Liver (tissue), 8 donors: ENCODE measurements at regions not wholly inside any gene's neighbourhood (a gene's known extent, or its start where the extent isn't known, plus 50 kb on each side); places are given as distances from the start of the nearest gene placed in this dataset.

Experiments used
- DNase-seq: peaks from one replicate; pipeline ENCODE4 v3.0.0-alpha.2; 2017; ENCODE audit warnings: low spot score
- H3K27ac ChIP-seq, 2 donors: one replicate each; pipeline ENCODE4 v1.7.0; 2013; ENCODE audit warnings: inconsistent platforms in 2 of 2, low read length in 2 of 2, control low read depth in 1 of 2, low read depth in 1 of 2, mild to moderate bottlenecking in 1 of 2
- H3K27me3 ChIP-seq, 4 donors: one replicate each; pipeline versions ENCODE4 v1.6.1 to v1.7.0; 2013; ENCODE audit warnings: low read length in 3 of 4, inconsistent platforms in 1 of 4, mild to moderate bottlenecking in 1 of 4, moderate library complexity in 1 of 4; ENCODE audit not compliant: control insufficient read depth in 4 of 4, insufficient read depth in 4 of 4
- H3K36me3 ChIP-seq, 4 donors: one replicate each; pipeline versions ENCODE4 v1.6.1 to v1.7.0; 2013; ENCODE audit warnings: low read length in 3 of 4, mild to moderate bottlenecking in 3 of 4, low read depth in 1 of 4, moderate library complexity in 1 of 4; ENCODE audit not compliant: control insufficient read depth in 4 of 4, insufficient read depth in 3 of 4
- H3K4me1 ChIP-seq, 4 donors: one replicate each; pipeline versions ENCODE4 v1.6.1 to v1.7.0; 2013; ENCODE audit warnings: low read length in 3 of 4, mild to moderate bottlenecking in 3 of 4, moderate library complexity in 1 of 4; ENCODE audit not compliant: control insufficient read depth in 4 of 4, insufficient read depth in 4 of 4
- H3K4me3 ChIP-seq, 3 donors: one replicate each; pipeline versions ENCODE4 v1.6.1 to v1.7.0; 2013; ENCODE audit warnings: low read length in 3 of 3, control low read depth in 1 of 3, low read depth in 1 of 3, mild to moderate bottlenecking in 1 of 3
- H3K9ac ChIP-seq, 2 donors: one replicate each; pipeline ENCODE4 v1.7.0; 2013; ENCODE audit warnings: low read length in 2 of 2, mild to moderate bottlenecking in 2 of 2, moderate library complexity in 2 of 2, control low read depth in 1 of 2, low read depth in 1 of 2
- H3K9me3 ChIP-seq, 4 donors: one replicate each; pipeline versions ENCODE4 v1.6.1 to v1.7.0; 2013; ENCODE audit warnings: low read length in 3 of 4; ENCODE audit not compliant: control insufficient read depth in 4 of 4
- ATF3 ChIP-seq: IDR thresholded peaks from 2 replicates; pipeline ENCODE4 v1.6.1; 2016; ENCODE audit warnings: antibody characterized with exemption
- CTCF ChIP-seq: fragments of 150-350 bp; IDR thresholded peaks from 2 replicates; pipeline ENCODE4 v1.5.1; 2017; ENCODE audit warnings: improper control_type of control experiment, low read depth, low read length; ENCODE audit not compliant: missing input control
- EGR1 ChIP-seq, 2 donors: IDR thresholded peaks; 2 replicates each; pipeline ENCODE4 v1.6.1; 2016 to 2018; ENCODE audit warnings: antibody characterized with exemption in 2 of 2, low read depth in 2 of 2
- FOXA1 ChIP-seq: IDR thresholded peaks from 2 replicates; pipeline ENCODE4 v1.6.1; 2016; ENCODE audit warnings: antibody characterized with exemption
- FOXA2 ChIP-seq: IDR thresholded peaks from 2 replicates; pipeline ENCODE4 v1.6.1; 2016; ENCODE audit warnings: antibody characterized with exemption
- GABPA ChIP-seq, 2 donors: IDR thresholded peaks in 1 of 2; conservative IDR thresholded peaks in 1 of 2; 2 replicates each; pipeline ENCODE4 v1.6.1; 2016; ENCODE audit warnings: antibody characterized with exemption in 2 of 2, mild to moderate bottlenecking in 1 of 2, moderate library complexity in 1 of 2
- HNF4A ChIP-seq, 2 donors: conservative IDR thresholded peaks; 2 replicates each; pipeline ENCODE4 v1.6.1; 2016; ENCODE audit warnings: antibody characterized with exemption in 2 of 2, mild to moderate bottlenecking in 2 of 2
- JUND ChIP-seq, 2 donors: IDR thresholded peaks; 2 replicates each; pipeline ENCODE4 v1.6.1; 2016; ENCODE audit warnings: antibody characterized with exemption in 2 of 2
- NR2F2 ChIP-seq: IDR thresholded peaks from 2 replicates; pipeline ENCODE4 v1.6.1; 2016; ENCODE audit warnings: antibody characterized with exemption
- RAD21 ChIP-seq, 2 donors: IDR thresholded peaks; 2 replicates each; pipeline ENCODE4 v1.6.1; 2016; ENCODE audit warnings: antibody characterized with exemption in 2 of 2, mild to moderate bottlenecking in 2 of 2
- RXRA ChIP-seq, 2 donors: IDR thresholded peaks; 2 replicates each; pipeline ENCODE4 v1.6.1; 2017 to 2018; ENCODE audit warnings: antibody characterized with exemption in 2 of 2, mild to moderate bottlenecking in 1 of 2
- SP1 ChIP-seq: IDR thresholded peaks from 2 replicates; pipeline ENCODE4 v1.6.1; 2018; ENCODE audit warnings: antibody characterized with exemption, mild to moderate bottlenecking
- TAF1 ChIP-seq: conservative IDR thresholded peaks from 2 replicates; pipeline ENCODE4 v1.6.1; 2016; ENCODE audit warnings: antibody characterized with exemption, mild to moderate bottlenecking
- YY1 ChIP-seq: IDR thresholded peaks from 2 replicates; pipeline ENCODE4 v1.6.1; 2016; ENCODE audit warnings: antibody characterized with exemption, mild to moderate bottlenecking
- WGBS: extraction: QIAGEN DNeasy Blood & Tissue Kit; methylation state at CpG from one replicate; pipeline ENCODE4 v1.1.7; 2013; 5-methylcytosine and 5-hydroxymethylcytosine counted together
- TF ChIP-seq, protein P1 (sequence below): IDR thresholded peaks from 2 replicates; pipeline ENCODE4 v1.6.1; 2016; ENCODE audit warnings: antibody characterized with exemption, mild to moderate bottlenecking
- TF ChIP-seq, protein P2 (sequence below): IDR thresholded peaks from 2 replicates; pipeline ENCODE4 v1.6.1; 2016; ENCODE audit warnings: antibody characterized with exemption
- donor health status: healthy.
- donor health status: healthy.
- donor health status: healthy.
- donor health status: healthy.
- donor health status: healthy.

DNA sequence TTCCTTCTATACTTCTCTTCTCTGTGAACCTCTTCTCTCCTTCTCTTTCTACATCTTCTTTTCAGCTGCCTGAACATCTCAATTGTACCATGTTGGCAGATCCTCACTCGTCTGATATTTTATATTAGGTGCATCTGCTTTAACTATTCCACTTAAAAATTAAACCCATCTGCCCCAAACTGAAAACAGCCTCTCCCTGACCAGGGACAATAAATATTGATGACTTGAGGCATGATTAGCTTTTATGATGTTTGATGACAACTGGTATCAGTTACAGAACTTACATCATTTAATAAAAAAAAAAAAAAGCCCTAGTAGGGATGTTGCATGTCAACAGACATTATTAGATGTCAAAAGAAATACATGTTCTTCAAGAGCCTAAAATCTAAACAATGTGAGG lies 79.8 kb upstream of the HABP2 start:
- Histone ChIP-seq H3K4me1 (no peaks in the 10 kb centered on the region), H3K4me3 (no peak overlapping the region), H3K9ac (no peak overlapping the region), H3K36me3 (no peaks in the 10 kb centered on the region), H3K27ac (no peak overlapping the region), H3K27me3 (no peaks in the 10 kb centered on the region), H3K9me3 (no peaks in the 10 kb centered on the region)
- TF ChIP-seq CTCF (no peak), RXRA (IDR thresholded peaks at IDR 0.05) (no peak), JUND (IDR thresholded peaks at IDR 0.05) (no peak), GABPA (IDR thresholded peaks at IDR 0.05 in 1 of 2, conservative IDR thresholded peaks at IDR 0.05 in 1 of 2) (no peak), SP1 (no peak), HNF4A (conservative IDR thresholded peaks at IDR 0.05) (no peak), EGR1 (IDR thresholded peaks at IDR 0.05; ENCODE audit: low read depth in 2 of 2) (no peak), NR2F2 (no peak), FOXA1 (no peak)
- TF ChIP-seq, protein P1, sequence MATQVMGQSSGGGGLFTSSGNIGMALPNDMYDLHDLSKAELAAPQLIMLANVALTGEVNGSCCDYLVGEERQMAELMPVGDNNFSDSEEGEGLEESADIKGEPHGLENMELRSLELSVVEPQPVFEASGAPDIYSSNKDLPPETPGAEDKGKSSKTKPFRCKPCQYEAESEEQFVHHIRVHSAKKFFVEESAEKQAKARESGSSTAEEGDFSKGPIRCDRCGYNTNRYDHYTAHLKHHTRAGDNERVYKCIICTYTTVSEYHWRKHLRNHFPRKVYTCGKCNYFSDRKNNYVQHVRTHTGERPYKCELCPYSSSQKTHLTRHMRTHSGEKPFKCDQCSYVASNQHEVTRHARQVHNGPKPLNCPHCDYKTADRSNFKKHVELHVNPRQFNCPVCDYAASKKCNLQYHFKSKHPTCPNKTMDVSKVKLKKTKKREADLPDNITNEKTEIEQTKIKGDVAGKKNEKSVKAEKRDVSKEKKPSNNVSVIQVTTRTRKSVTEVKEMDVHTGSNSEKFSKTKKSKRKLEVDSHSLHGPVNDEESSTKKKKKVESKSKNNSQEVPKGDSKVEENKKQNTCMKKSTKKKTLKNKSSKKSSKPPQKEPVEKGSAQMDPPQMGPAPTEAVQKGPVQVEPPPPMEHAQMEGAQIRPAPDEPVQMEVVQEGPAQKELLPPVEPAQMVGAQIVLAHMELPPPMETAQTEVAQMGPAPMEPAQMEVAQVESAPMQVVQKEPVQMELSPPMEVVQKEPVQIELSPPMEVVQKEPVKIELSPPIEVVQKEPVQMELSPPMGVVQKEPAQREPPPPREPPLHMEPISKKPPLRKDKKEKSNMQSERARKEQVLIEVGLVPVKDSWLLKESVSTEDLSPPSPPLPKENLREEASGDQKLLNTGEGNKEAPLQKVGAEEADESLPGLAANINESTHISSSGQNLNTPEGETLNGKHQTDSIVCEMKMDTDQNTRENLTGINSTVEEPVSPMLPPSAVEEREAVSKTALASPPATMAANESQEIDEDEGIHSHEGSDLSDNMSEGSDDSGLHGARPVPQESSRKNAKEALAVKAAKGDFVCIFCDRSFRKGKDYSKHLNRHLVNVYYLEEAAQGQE = no peak
- TF ChIP-seq, protein P2, sequence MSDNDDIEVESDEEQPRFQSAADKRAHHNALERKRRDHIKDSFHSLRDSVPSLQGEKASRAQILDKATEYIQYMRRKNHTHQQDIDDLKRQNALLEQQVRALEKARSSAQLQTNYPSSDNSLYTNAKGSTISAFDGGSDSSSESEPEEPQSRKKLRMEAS = no peak
- no peak for DNase-seq
- WGBS = 79% methylated on average over 1 of the region's 1 CpG

- Histone ChIP-seq H3K27ac (no peak overlapping the region), H3K27me3 (no peaks in the 10 kb centered on the region), H3K4me1 (no peaks in the 10 kb centered on the region), H3K9me3 (no peaks in the 10 kb centered on the region), H3K36me3 (no peaks in the 10 kb centered on the region), H3K9ac (no peak overlapping the region), H3K4me3 (no peak overlapping the region)
- no peak for DNase-seq
- 94% methylated on average over 3 of the region's 3 CpGs for WGBS
- TF ChIP-seq, protein P2 = no peak
- TF ChIP-seq NR2F2 (no peak), RAD21 (IDR thresholded peaks at IDR 0.05) (no peak), TAF1 (no peak), ATF3 (no peak), FOXA1 (no peak), HNF4A (conservative IDR thresholded peaks at IDR 0.05) (no peak), YY1 (no peak), JUND (IDR thresholded peaks at IDR 0.05) (no peak), FOXA2 (no peak), RXRA (IDR thresholded peaks at IDR 0.05) (no peak), GABPA (IDR thresholded peaks at IDR 0.05 in 1 of 2, conservative IDR thresholded peaks at IDR 0.05 in 1 of 2) (no peak)
- TF ChIP-seq, protein P1 = no peak
Measured at GRCh38 chr10:113473851-113474250, 79.0 kb upstream of the HABP2 start.
